RWPE2 (cell line): ENCODE measurements at regions not wholly inside any gene's neighbourhood (a gene's known extent, or its start where the extent isn't known, plus 50 kb on each side); places are given as distances from the start of the nearest gene placed in this dataset.

Experiments
- ATAC-seq: fragments of 200-7000 bp; cut with Tn5 transposase; 3 replicates; pipeline ENCODE4 v1.9.1; 2021; ENCODE audit warnings: low read depth
- DNase-seq: peaks from one replicate; pipeline ENCODE4 v3.0.0-alpha.2; 2020; ENCODE audit warnings: low spot score
- H3K27ac ChIP-seq: fragments of 450-650 bp; 2 replicates; pipeline ENCODE4 v1.5.1; 2017; ENCODE audit warnings: mild to moderate bottlenecking; ENCODE audit not compliant: poor library complexity, severe bottlenecking
- H3K27me3 ChIP-seq: fragments of 250-450 bp; sonication (Bioruptor Pico); 2 replicates; pipeline ENCODE4 v1.5.1; 2021; ENCODE audit warnings: mild to moderate bottlenecking, moderate library complexity; ENCODE audit not compliant: insufficient read depth, poor library complexity, severe bottlenecking
- H3K36me3 ChIP-seq: fragments of 250-450 bp; sonication (Bioruptor Pico); 2 replicates; pipeline ENCODE4 v1.5.1; 2020; ENCODE audit warnings: low read depth, mild to moderate bottlenecking, moderate library complexity
- H3K4me1 ChIP-seq: fragments of 250-450 bp; sonication (Bioruptor Pico); 2 replicates; pipeline ENCODE4 v1.5.1; 2021; ENCODE audit warnings: mild to moderate bottlenecking, moderate library complexity; ENCODE audit not compliant: insufficient read depth, poor library complexity, severe bottlenecking
- H3K4me3 ChIP-seq: fragments of 250-450 bp; sonication (Bioruptor Pico); 2 replicates; pipeline ENCODE4 v1.5.1; 2021; ENCODE audit warnings: mild to moderate bottlenecking, moderate library complexity; ENCODE audit not compliant: severe bottlenecking
- H3K9me3 ChIP-seq: fragments of 250-450 bp; sonication (Bioruptor Pico); 2 replicates; pipeline ENCODE4 v1.5.1; 2021; ENCODE audit warnings: mild to moderate bottlenecking, moderate library complexity; ENCODE audit not compliant: severe bottlenecking
- TF ChIP-seq, protein P1 (sequence below): fragments of 450-650 bp; IDR thresholded peaks from one replicate; pipeline ENCODE4 v1.5.1; 2017; ENCODE audit warnings: mild to moderate bottlenecking, moderate library complexity; ENCODE audit not compliant: poor library complexity, severe bottlenecking

GRCh38 chr15:66899555-66900350 lies 165.6 kb upstream of the SMAD3 start:
- Histone ChIP-seq H3K9me3 (no peaks in the 10 kb centered on the region), H3K36me3 (no peaks in the 10 kb centered on the region), H3K27me3 (no peaks in the 10 kb centered on the region), H3K4me3 (no peak overlapping the region), H3K4me1 (peaks cover 7% of the 10 kb centered on the region), H3K27ac (no peak overlapping the region)
- ATAC-seq (no peak), DNase-seq (peak; percentile 58)
- TF ChIP-seq, protein P1, sequence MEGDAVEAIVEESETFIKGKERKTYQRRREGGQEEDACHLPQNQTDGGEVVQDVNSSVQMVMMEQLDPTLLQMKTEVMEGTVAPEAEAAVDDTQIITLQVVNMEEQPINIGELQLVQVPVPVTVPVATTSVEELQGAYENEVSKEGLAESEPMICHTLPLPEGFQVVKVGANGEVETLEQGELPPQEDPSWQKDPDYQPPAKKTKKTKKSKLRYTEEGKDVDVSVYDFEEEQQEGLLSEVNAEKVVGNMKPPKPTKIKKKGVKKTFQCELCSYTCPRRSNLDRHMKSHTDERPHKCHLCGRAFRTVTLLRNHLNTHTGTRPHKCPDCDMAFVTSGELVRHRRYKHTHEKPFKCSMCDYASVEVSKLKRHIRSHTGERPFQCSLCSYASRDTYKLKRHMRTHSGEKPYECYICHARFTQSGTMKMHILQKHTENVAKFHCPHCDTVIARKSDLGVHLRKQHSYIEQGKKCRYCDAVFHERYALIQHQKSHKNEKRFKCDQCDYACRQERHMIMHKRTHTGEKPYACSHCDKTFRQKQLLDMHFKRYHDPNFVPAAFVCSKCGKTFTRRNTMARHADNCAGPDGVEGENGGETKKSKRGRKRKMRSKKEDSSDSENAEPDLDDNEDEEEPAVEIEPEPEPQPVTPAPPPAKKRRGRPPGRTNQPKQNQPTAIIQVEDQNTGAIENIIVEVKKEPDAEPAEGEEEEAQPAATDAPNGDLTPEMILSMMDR = no peak

DNA sequence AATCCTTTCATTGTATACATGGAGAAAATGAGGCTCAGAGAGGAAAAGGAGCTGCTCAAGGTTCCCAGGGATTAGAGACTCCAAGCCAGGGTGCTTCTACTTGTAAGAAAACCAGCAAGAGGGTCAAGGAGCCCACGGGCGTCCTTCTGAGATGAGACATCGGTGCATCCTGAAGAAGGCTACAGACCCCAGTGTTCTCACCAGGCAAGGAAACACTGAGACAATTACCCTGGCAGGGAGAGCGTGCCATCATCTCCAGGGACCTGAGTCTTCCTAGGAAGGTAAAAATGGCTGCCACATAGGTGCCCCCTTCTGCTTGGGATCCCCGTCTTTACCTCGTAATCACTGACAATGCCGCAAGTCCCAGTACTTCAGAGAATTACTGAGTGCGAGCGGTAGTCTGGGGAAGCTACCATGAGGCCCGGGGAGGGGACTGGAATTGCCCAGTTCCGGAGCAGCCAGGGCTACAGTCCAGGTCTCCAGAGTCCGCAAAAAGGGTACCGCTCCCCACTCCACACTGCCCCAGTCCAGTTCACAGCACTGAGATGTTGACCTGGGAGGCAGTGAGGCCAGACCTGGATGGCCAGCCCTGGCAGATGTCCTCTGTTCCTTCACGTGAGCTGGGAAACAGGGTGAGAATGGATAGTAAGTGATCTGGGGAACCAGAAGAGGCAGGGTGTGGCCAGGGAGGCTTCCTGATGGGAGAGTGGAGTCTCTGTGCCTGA lies 164.7 kb upstream of the SMAD3 start:
- H3K27me3 ChIP-seq = no peaks in the 10 kb centered on the region
- peak; percentile 65 for DNase-seq
- no peak overlapping the region for H3K27ac ChIP-seq
- no peak overlapping the region for H3K4me3 ChIP-seq
- no peaks in the 10 kb centered on the region for H3K4me1 ChIP-seq
- ATAC-seq = no peak
- TF ChIP-seq, protein P1 = no peak
- H3K36me3 ChIP-seq = no peaks in the 10 kb centered on the region
- H3K9me3 ChIP-seq = no peaks in the 10 kb centered on the region

GRCh38 chr15:66901336-66902100 lies 163.9 kb upstream of the SMAD3 start:
- Histone ChIP-seq H3K9me3 (no peaks in the 10 kb centered on the region), H3K4me3 (no peak overlapping the region), H3K4me1 (no peaks in the 10 kb centered on the region), H3K27me3 (no peaks in the 10 kb centered on the region), H3K27ac (no peak overlapping the region), H3K36me3 (no peaks in the 10 kb centered on the region)
- TF ChIP-seq, protein P1 = no peak
- ATAC-seq (no peak), DNase-seq (peak; percentile 38)

- no peak for ATAC-seq
- Histone ChIP-seq H3K4me3 (no peak overlapping the region), H3K27ac (no peak overlapping the region), H3K9me3 (no peaks in the 10 kb centered on the region), H3K36me3 (no peaks in the 10 kb centered on the region), H3K27me3 (no peaks in the 10 kb centered on the region), H3K4me1 (no peaks in the 10 kb centered on the region)
- TF ChIP-seq, protein P1 = no peak
- peak; percentile 3 for DNase-seq
These were observed 160.2 kb upstream of the SMAD3 start for GRCh38 chr15:66905185-66905584.
